ENCODE measurements at regions not wholly inside any gene's neighbourhood (a gene's known extent, or its start where the extent isn't known, plus 50 kb on each side); places are given as distances from the start of the nearest gene placed in this dataset.

DNA sequence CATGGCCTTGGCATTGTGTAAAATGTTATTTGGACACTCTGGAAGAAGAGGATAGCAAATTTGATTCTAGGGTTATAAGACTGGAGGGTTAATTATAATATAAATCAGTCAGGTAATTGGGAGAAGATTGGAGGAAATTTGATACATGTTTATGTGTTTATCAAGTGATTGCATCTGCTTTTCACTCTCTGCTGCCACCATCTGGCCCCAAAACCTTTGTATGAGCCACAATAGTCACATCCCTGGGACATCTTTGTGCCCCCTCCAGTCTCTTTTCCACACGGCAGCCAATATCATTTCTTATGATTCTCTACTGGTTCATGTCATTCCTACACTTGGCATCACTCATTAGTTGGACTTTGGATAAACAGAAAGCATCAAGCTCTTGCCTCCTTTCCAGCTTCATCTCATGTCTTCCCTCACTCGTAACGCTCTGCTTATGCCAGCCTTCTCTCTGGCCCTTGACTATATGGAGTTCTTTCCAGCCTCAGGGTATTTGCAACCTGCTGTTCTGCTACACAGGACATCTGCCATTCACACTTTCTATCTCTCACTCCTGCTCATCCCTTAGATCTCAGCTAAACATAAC is 602.3 kb upstream of the SUCLG2 start:
- no peak for TF ChIP-seq POLR2A (IDR thresholded peaks at IDR 0.05)
- no peak for TF ChIP-seq CTCF (IDR thresholded peaks at IDR 0.05)
